ENCODE measurements at regions not wholly inside any gene's neighbourhood (a gene's known extent, or its start where the extent isn't known, plus 50 kb on each side); places are given as distances from the start of the nearest gene placed in this dataset.
"Not testable (repeated sequence)": the region's sequence is repeated elsewhere in the genome, so short reads cannot be mapped to it uniquely, and the experiment has no call there.

- DNase-seq (ENCODE audit: low read depth), result no peak
These were observed 58.8 kb downstream of the PPP4R3C start for GRCh38 chrX:27404366-27404765.

- no peak for DNase-seq (ENCODE audit: low read depth)
These were observed 64.0 kb downstream of the PPP4R3C start for GRCh38 chrX:27399146-27399456.

- no peak for DNase-seq (ENCODE audit: low read depth)
These were observed 71.5 kb downstream of the PPP4R3C start for GRCh38 chrX:27391623-27392022.

GRCh38 chrX:27381419-27381818 lies 81.7 kb downstream of the PPP4R3C start:
- no peak for DNase-seq (ENCODE audit: low read depth)

GRCh38 chrX:27380163-27380845 lies 82.8 kb downstream of the PPP4R3C start:
- DNase-seq (ENCODE audit: low read depth), result no peak

GRCh38 chrX:27354021-27354420 lies 109.1 kb downstream of the PPP4R3C start:
- DNase-seq (ENCODE audit: low read depth), result no peak

GRCh38 chrX:27350476-27350875 lies 112.7 kb downstream of the PPP4R3C start:
- no peak for DNase-seq (ENCODE audit: low read depth)

- DNase-seq (ENCODE audit: low read depth), result peak; percentile 4
These were observed 126.6 kb downstream of the PPP4R3C start for GRCh38 chrX:27336466-27337091.

- no peak for DNase-seq (ENCODE audit: low read depth)
These were observed 141.5 kb downstream of the PPP4R3C start for GRCh38 chrX:27321632-27322031.

- no peak for DNase-seq (ENCODE audit: low read depth)
These were observed 153.7 kb downstream of the PPP4R3C start for GRCh38 chrX:27309406-27309805.

GRCh38 chrX:27307546-27307945 lies 155.6 kb downstream of the PPP4R3C start:
- DNase-seq (ENCODE audit: low read depth), result no peak

- not testable (repeated sequence) for DNase-seq (ENCODE audit: low read depth)
These were observed 170.6 kb downstream of the PPP4R3C start for GRCh38 chrX:27292552-27292951.

GRCh38 chrX:27276751-27277150 lies 186.4 kb downstream of the PPP4R3C start:
- DNase-seq (ENCODE audit: low read depth), result no peak

- no peak for DNase-seq (ENCODE audit: low read depth)
These were observed 208.5 kb downstream of the PPP4R3C start for GRCh38 chrX:27254656-27255055.

GRCh38 chrX:27251369-27251768 lies 211.8 kb downstream of the PPP4R3C start:
- DNase-seq (ENCODE audit: low read depth), result no peak

GRCh38 chrX:27242581-27242980 lies 220.6 kb downstream of the PPP4R3C start:
- no peak for DNase-seq (ENCODE audit: low read depth)

- no peak for DNase-seq (ENCODE audit: low read depth)
These were observed 221.2 kb downstream of the PPP4R3C start for GRCh38 chrX:27241981-27242380.

- not testable (repeated sequence) for DNase-seq (ENCODE audit: low read depth)
These were observed 223.1 kb downstream of the PPP4R3C start for GRCh38 chrX:27240042-27240441.

- DNase-seq (ENCODE audit: low read depth), result no peak
These were observed 226.5 kb downstream of the PPP4R3C start for GRCh38 chrX:27236681-27237080.

- no peak for DNase-seq (ENCODE audit: low read depth)
These were observed 233.4 kb downstream of the PPP4R3C start for GRCh38 chrX:27229721-27230120.

- DNase-seq (ENCODE audit: low read depth), result no peak
These were observed 240.5 kb downstream of the PPP4R3C start for GRCh38 chrX:27222661-27223060.

- DNase-seq (ENCODE audit: low read depth), result peak; percentile 2
These were observed 276.5 kb downstream of the PPP4R3C start for GRCh38 chrX:27186671-27187070.

- DNase-seq (ENCODE audit: low read depth), result no peak
These were observed 299.9 kb downstream of the PPP4R3C start for GRCh38 chrX:27163236-27163635.

GRCh38 chrX:27162496-27162895 lies 300.6 kb downstream of the PPP4R3C start:
- DNase-seq (ENCODE audit: low read depth), result no peak
